Endothelial cell of umbilical vein (primary cell): ENCODE measurements at regions not wholly inside any gene's neighbourhood (a gene's known extent, or its start where the extent isn't known, plus 50 kb on each side); places are given as distances from the start of the nearest gene placed in this dataset.

Experiments used
- BruUV-seq: library from RNA; stranded (reverse); fragments of 400-500 nt; replicated peaks from 2 replicates; lab custom pipeline; 2021; lab: Mats Ljungman, UMichigan
- CTCF ChIA-PET: fragments of 300-600, 350-600 bp; sonication (Branson Sonifier 250); formaldehyde crosslinking; loops from one replicate; lab custom pipeline; 2021; ENCODE audit warnings: antibody characterized with exemption, inconsistent platforms; lab: Charles Lee
- POLR2A ChIA-PET: fragments of 300-600, 350-600 bp; sonication (Branson Sonifier 250); formaldehyde crosslinking; loops from one replicate; lab custom pipeline; 2021; ENCODE audit warnings: antibody characterized with exemption, inconsistent platforms; lab: Charles Lee
- DNase-seq: peaks from one replicate; pipeline ENCODE4 v3.0.0-alpha.2; 2011; ENCODE audit warnings: low read depth, low spot score
- FAIRE-seq: peaks from 2 replicates; lab custom pipeline; 2011; peaks lifted over from hg19 to GRCh38; lab: Jason Lieb, UNC
- H2AFZ ChIP-seq: 2 replicates; pipeline ENCODE4 v1.6.0; 2012; ENCODE audit warnings: low read depth, low read length, control low read depth, inconsistent platforms
- H3K27ac ChIP-seq: 2 replicates; pipeline ENCODE4 v1.5.1; 2011; ENCODE audit warnings: low read depth, mild to moderate bottlenecking, control low read depth, low read length, moderate library complexity; ENCODE audit not compliant: insufficient read depth
- H3K27me3 ChIP-seq, 2 experiments: 2 replicates each; pipeline versions ENCODE4 v1.6.0 to v1.6.1; 2011; ENCODE audit warnings: low read length in 2 of 2, mixed read lengths in 1 of 2; ENCODE audit not compliant: control insufficient read depth in 2 of 2, insufficient read depth in 2 of 2
- H3K36me3 ChIP-seq, 2 experiments: 2 replicates in 1 of 2; 3 replicates in 1 of 2; pipeline ENCODE4 v1.5.1; 2011; ENCODE audit warnings: low read length in 2 of 2, mild to moderate bottlenecking in 1 of 2, moderate library complexity in 1 of 2; ENCODE audit not compliant: control insufficient read depth in 2 of 2, insufficient read depth in 2 of 2; ENCODE audit errors: extremely low read depth in 1 of 2
- H3K4me1 ChIP-seq: 3 replicates; pipeline ENCODE4 v1.5.1; 2011; ENCODE audit warnings: mild to moderate bottlenecking, low read length; ENCODE audit not compliant: control insufficient read depth, insufficient read depth; ENCODE audit errors: extremely low read depth
- H3K4me2 ChIP-seq: 2 replicates; pipeline ENCODE4 v1.6.1; 2011; ENCODE audit warnings: low read length, control low read depth, mixed read lengths; ENCODE audit not compliant: insufficient read depth
- H3K4me3 ChIP-seq, 3 experiments: fragments of 200-600 bp in 1 of 3; sonication (generic), shearing (Covaris generic) in 1 of 3; replicated peaks in 1 of 3; 2 replicates each; pipeline ENCODE4 v1.5.1; 2011 to 2016; ENCODE audit warnings: control low read depth in 3 of 3, low read length in 3 of 3, mild to moderate bottlenecking in 2 of 3, inconsistent platforms in 1 of 3, low read depth in 1 of 3, moderate library complexity in 1 of 3; ENCODE audit not compliant: insufficient read depth in 1 of 3
- H3K79me2 ChIP-seq: 2 replicates; pipeline ENCODE4 v1.6.0; 2012; ENCODE audit warnings: low read length, inconsistent platforms; ENCODE audit not compliant: control insufficient read depth, insufficient read depth
- H3K9ac ChIP-seq: replicated peaks from 2 replicates; pipeline ENCODE3; 2011; ENCODE audit warnings: low read length, control low read depth; ENCODE audit not compliant: insufficient read depth; ENCODE audit errors: extremely low read depth
- H3K9me1 ChIP-seq: replicated peaks from 3 replicates; pipeline ENCODE4 v1.6.0; 2011; ENCODE audit warnings: mild to moderate bottlenecking, low read length; ENCODE audit not compliant: control insufficient read depth, insufficient read depth; ENCODE audit errors: extremely low read depth
- H3K9me3 ChIP-seq: replicated peaks from 2 replicates; pipeline ENCODE4 v1.5.1; 2012; ENCODE audit warnings: low read length, inconsistent platforms; ENCODE audit not compliant: control insufficient read depth, insufficient read depth
- H4K20me1 ChIP-seq: replicated peaks from 2 replicates; pipeline ENCODE3; 2011; ENCODE audit warnings: mild to moderate bottlenecking, low read length; ENCODE audit not compliant: control insufficient read depth, insufficient read depth; ENCODE audit errors: extremely low read depth
- CTCF ChIP-seq, 2 donors: IDR thresholded peaks; 1 replicate in 1 of 2; 2 replicates in 1 of 2; pipeline ENCODE4 v1.5.1; 2011; ENCODE audit warnings: low read length in 2 of 2, mild to moderate bottlenecking in 2 of 2, moderate library complexity in 2 of 2, control low read depth in 1 of 2, inconsistent platforms in 1 of 2, low read depth in 1 of 2; ENCODE audit not compliant: insufficient read depth in 1 of 2; ENCODE audit errors: extremely low read depth in 1 of 2
- EZH2 ChIP-seq: IDR thresholded peaks from 2 replicates; pipeline ENCODE4 v1.6.1; 2012; ENCODE audit warnings: borderline replicate concordance, low read depth, mild to moderate bottlenecking, moderate library complexity, low read length, inconsistent platforms; ENCODE audit not compliant: severe bottlenecking
- FOS ChIP-seq: IDR thresholded peaks from 2 replicates; pipeline ENCODE4 v1.6.1; 2011; ENCODE audit warnings: mild to moderate bottlenecking, low read length, moderate library complexity, borderline replicate concordance; ENCODE audit not compliant: insufficient read depth
- GATA2 ChIP-seq: IDR thresholded peaks from 2 replicates; pipeline ENCODE4 v1.7.0; 2011; ENCODE audit warnings: low read depth, mild to moderate bottlenecking, moderate library complexity, mixed read lengths, low read length; ENCODE audit not compliant: insufficient read length, insufficient read depth
- JUN ChIP-seq: IDR thresholded peaks from 2 replicates; pipeline ENCODE4 v1.6.1; 2011; ENCODE audit warnings: borderline replicate concordance, low read depth; ENCODE audit not compliant: insufficient read length, insufficient read depth
- MAX ChIP-seq: IDR thresholded peaks from 2 replicates; pipeline ENCODE4 v1.6.1; 2011; ENCODE audit not compliant: insufficient read depth, insufficient read length
- MYC ChIP-seq: IDR thresholded peaks from one replicate; pipeline ENCODE4 v1.6.1; 2011; ENCODE audit warnings: mild to moderate bottlenecking, low read depth, low read length
- POLR2A ChIP-seq: IDR thresholded peaks from 2 replicates; pipeline ENCODE4 v1.6.1; 2012; ENCODE audit warnings: low read depth, mild to moderate bottlenecking, control low read depth, low read length
- POLR2AphosphoS5 ChIP-seq: IDR thresholded peaks from 2 replicates; pipeline ENCODE4 v1.6.1; 2012; ENCODE audit warnings: low read depth, mild to moderate bottlenecking, control low read depth, low read length, moderate library complexity; ENCODE audit not compliant: insufficient read depth
- dilution Hi-C: fragments of 300-500 bp; cut with MboI; formaldehyde crosslinking; loops from one replicate; pipeline ENCODE4 v1.15.0; 2019; ENCODE audit warnings: low sequenced_read_pairs; ENCODE audit not compliant: extremely low pct_ligation_motif_present
- intact Hi-C: fragments of 100-400 bp; cut with micrococcal nuclease; formaldehyde crosslinking; loops from one replicate; pipeline ENCODE4 v1.10.0; 2022

- dilution Hi-C loops, result no loop called here
- H3K4me1 ChIP-seq, result no peaks in the 10 kb centered on the region
- intact Hi-C loops, result no loop called here
- H4K20me1 ChIP-seq, result no peaks in the 10 kb centered on the region
- H3K27ac ChIP-seq, result no peak overlapping the region
- no peaks in the 10 kb centered on the region for H3K36me3 ChIP-seq
- ChIA-PET POLR2A (interaction anchor here (0.7 kb wide), 1 partner anchor 10 kb away, joined by 4 read pairs; no protein-coding TSS in a partner anchor), CTCF (interaction anchor here (0.7 to 1.9 kb wide), 2 partner anchors 263 to 291 kb away, joined by 3 to 6 read pairs; partner anchors contain the start of gene GUCY1B1)
- H3K9ac ChIP-seq, result no peak overlapping the region
- no peak for FAIRE-seq
- no peak overlapping the region for H3K4me2 ChIP-seq
- H3K79me2 ChIP-seq, result no peaks in the 10 kb centered on the region
- no peak overlapping the region for H3K4me3 ChIP-seq
- no peaks in the 10 kb centered on the region for H3K9me1 ChIP-seq
- H2AFZ ChIP-seq, result no peak overlapping the region
- no peaks in the 10 kb centered on the region for H3K9me3 ChIP-seq
- no peak for DNase-seq
- BruUV-seq, result no TSS peak
- TF ChIP-seq CTCF (IDR thresholded peaks at IDR 0.05; ENCODE audit: extremely low read depth in 1 of 2, insufficient read depth in 1 of 2, low read depth in 1 of 2, low read length in 2 of 2) (no peak), MYC (no peak), FOS (no peak), POLR2AphosphoS5 (no peak), GATA2 (no peak), MAX (no peak), JUN (no peak), EZH2 (no peak), POLR2A (no peak)
- peaks cover 3 to 6% of the 10 kb centered on the region in 2 experiments for H3K27me3 ChIP-seq
Measured at GRCh38 chr4:155495572-155496293, 119.0 kb upstream of the MAP9 start.
